SK-N-SH (cell line): ENCODE measurements at regions not wholly inside any gene's neighbourhood (a gene's known extent, or its start where the extent isn't known, plus 50 kb on each side); places are given as distances from the start of the nearest gene placed in this dataset.

Source experiments
- CTCF ChIA-PET: fragments of 300-600, 350-600 bp; formaldehyde crosslinking; extraction: SDS; loops from one replicate; lab custom pipeline; 2021; lab: Yijun Ruan, JAX
- POLR2A ChIA-PET: fragments of 350-600 bp; sonication (Branson Sonifier 250); formaldehyde crosslinking; extraction: SDS; loops from one replicate; lab custom pipeline; 2020; ENCODE audit warnings: antibody characterized with exemption, inconsistent platforms; lab: Yijun Ruan, JAX
- DNase-seq: peaks from one replicate; pipeline ENCODE4 v3.0.0; 2012
- H2AFZ ChIP-seq: fragments of 200-600 bp; sonication (generic); 2 replicates; pipeline ENCODE4 v1.8.1; 2016; ENCODE audit warnings: antibody characterized with exemption, mild to moderate bottlenecking, low read depth
- H3F3A ChIP-seq: fragments of 200-600 bp; sonication (generic); replicated peaks from 2 replicates; pipeline ENCODE3; 2016; ENCODE audit warnings: antibody characterized with exemption, mild to moderate bottlenecking; ENCODE audit not compliant: insufficient read depth
- H3K27ac ChIP-seq, 2 experiments: fragments of 200-500 bp in 1 of 2; fragments of 200-600 bp in 1 of 2; sonication (Bioruptor generic) in 1 of 2; sonication (generic), shearing (Covaris generic) in 1 of 2; 2 replicates each; pipeline versions ENCODE4 v1.5.1 to v1.6.1; 2014 to 2016; ENCODE audit warnings: low read depth in 2 of 2, inconsistent platforms in 1 of 2, low read length in 1 of 2, mild to moderate bottlenecking in 1 of 2, mixed read lengths in 1 of 2
- H3K27me3 ChIP-seq: fragments of 200-600 bp; sonication (generic), shearing (Covaris generic); 2 replicates; pipeline ENCODE4 v1.6.1; 2016; ENCODE audit warnings: mixed run types; ENCODE audit not compliant: insufficient read depth
- H3K36me3 ChIP-seq, 2 experiments: fragments of 200-500 bp in 1 of 2; fragments of 200-600 bp in 1 of 2; sonication (Bioruptor generic) in 1 of 2; sonication (generic) in 1 of 2; replicated peaks in 1 of 2; 2 replicates each; pipeline versions ENCODE3 to v1.5.1; 2014 to 2016; ENCODE audit warnings: low read length in 1 of 2, mild to moderate bottlenecking in 1 of 2; ENCODE audit not compliant: insufficient read depth in 2 of 2, control insufficient read depth in 1 of 2
- H3K4me1 ChIP-seq, 2 experiments: fragments of 200-500 bp in 1 of 2; fragments of 200-600 bp in 1 of 2; sonication (Bioruptor generic) in 1 of 2; sonication (generic), shearing (Covaris generic) in 1 of 2; 2 replicates each; pipeline versions ENCODE4 v1.5.1 to v1.6.1; 2014 to 2016; ENCODE audit warnings: low read depth in 1 of 2, low read length in 1 of 2, mixed run types in 1 of 2; ENCODE audit not compliant: insufficient read depth in 2 of 2, control insufficient read depth in 1 of 2
- H3K4me2 ChIP-seq: fragments of 200-600 bp; sonication (generic), shearing (Covaris generic); 2 replicates; pipeline ENCODE4 v1.6.1; 2017; ENCODE audit warnings: mixed run types
- H3K4me3 ChIP-seq, 2 experiments: fragments of 200-500 bp in 1 of 2; fragments of 200-600 bp in 1 of 2; sonication (Bioruptor generic) in 1 of 2; sonication (generic), shearing (Covaris generic) in 1 of 2; 2 replicates each; pipeline versions ENCODE4 v1.5.1 to v1.8.1; 2014 to 2016; ENCODE audit warnings: low read depth in 2 of 2, inconsistent platforms in 1 of 2, low read length in 1 of 2, mild to moderate bottlenecking in 1 of 2, mixed read lengths in 1 of 2, moderate library complexity in 1 of 2
- H3K79me2 ChIP-seq: fragments of 200-600 bp; sonication (generic); 2 replicates; pipeline ENCODE4 v1.8.1; 2017; ENCODE audit warnings: mild to moderate bottlenecking; ENCODE audit not compliant: insufficient read depth
- H3K9ac ChIP-seq: fragments of 200-600 bp; sonication (generic); 2 replicates; pipeline ENCODE4 v1.6.1; 2017; ENCODE audit warnings: mixed run types
- H3K9me2 ChIP-seq: fragments of 200-600 bp; sonication (generic); 2 replicates; pipeline ENCODE4 v1.6.1; 2017; ENCODE audit warnings: mixed run types
- H3K9me3 ChIP-seq: fragments of 200-600 bp; sonication (generic); 2 replicates; pipeline ENCODE4 v1.6.1; 2017; ENCODE audit warnings: mixed run types, mild to moderate bottlenecking, moderate library complexity
- H4K20me1 ChIP-seq: fragments of 200-600 bp; sonication (generic); 2 replicates; pipeline ENCODE4 v1.6.1; 2017; ENCODE audit warnings: mild to moderate bottlenecking, mixed run types; ENCODE audit not compliant: insufficient read depth
- CHD2 ChIP-seq: fragments of 150-350 bp; IDR thresholded peaks from 2 replicates; pipeline ENCODE4 v1.6.1; 2018; ENCODE audit warnings: low read length; ENCODE audit not compliant: partially characterized antibody
- ELF1 ChIP-seq: IDR thresholded peaks from 2 replicates; pipeline ENCODE4 v1.4.0; 2012
- EZH2phosphoT487 ChIP-seq: fragments of 200-600 bp; sonication (generic); IDR thresholded peaks from 2 replicates; pipeline ENCODE4 v1.6.1; 2017; ENCODE audit warnings: low read depth, mixed run types, mild to moderate bottlenecking, antibody characterized with exemption, moderate library complexity, borderline replicate concordance
- FOSL2 ChIP-seq: IDR thresholded peaks from 2 replicates; pipeline ENCODE4 v1.4.0; 2012; ENCODE audit warnings: low read depth, mild to moderate bottlenecking, moderate library complexity, borderline replicate concordance
- FOXJ3 ChIP-seq: sonication (generic); formaldehyde crosslinking; IDR thresholded peaks from 2 replicates; pipeline ENCODE4 v1.5.1; 2020; ENCODE audit warnings: mild to moderate bottlenecking, missing genetic modification reagents
- GABPA ChIP-seq: IDR thresholded peaks from 2 replicates; pipeline ENCODE4 v1.4.0; 2012; ENCODE audit warnings: low read depth, mild to moderate bottlenecking
- IRF3 ChIP-seq: fragments of 150-350 bp; IDR thresholded peaks from 2 replicates; pipeline ENCODE4 v1.6.1; 2016; ENCODE audit warnings: mild to moderate bottlenecking, low read depth, low read length
- JUND ChIP-seq: IDR thresholded peaks from 2 replicates; pipeline ENCODE4 v1.4.0; 2012
- MXI1 ChIP-seq: IDR thresholded peaks from 2 replicates; pipeline ENCODE4 v1.6.1; 2012; ENCODE audit warnings: mild to moderate bottlenecking, low read depth, low read length, improper control_type of control experiment
- POLR2AphosphoS5 ChIP-seq: IDR thresholded peaks from 2 replicates; pipeline ENCODE4 v1.6.1; 2012; ENCODE audit warnings: low read depth, low read length
- RAD21 ChIP-seq: IDR thresholded peaks from 2 replicates; pipeline ENCODE4 v1.6.1; 2012; ENCODE audit warnings: mild to moderate bottlenecking, low read length
- RXRA ChIP-seq: IDR thresholded peaks from 2 replicates; pipeline ENCODE4 v1.4.0; 2012; ENCODE audit warnings: low read depth, mild to moderate bottlenecking, borderline replicate concordance
- TAF1 ChIP-seq: IDR thresholded peaks from 2 replicates; pipeline ENCODE4 v1.6.1; 2012; ENCODE audit warnings: low read depth, mild to moderate bottlenecking, low read length, moderate library complexity, borderline replicate concordance
- TEAD4 ChIP-seq: IDR thresholded peaks from 2 replicates; pipeline ENCODE4 v1.4.0; 2012; ENCODE audit warnings: mild to moderate bottlenecking, borderline replicate concordance; ENCODE audit not compliant: insufficient read depth
- YY1 ChIP-seq: IDR thresholded peaks from 2 replicates; pipeline ENCODE4 v1.4.0; 2012; ENCODE audit warnings: low read depth, mild to moderate bottlenecking
- TF ChIP-seq, protein P1 (sequence below): IDR thresholded peaks from 2 replicates; pipeline ENCODE4 v1.4.0; 2012; ENCODE audit warnings: low read depth, borderline replicate concordance
- TF ChIP-seq, protein P2 (sequence below): fragments of 200-600 bp; sonication (generic); IDR thresholded peaks from 2 replicates; pipeline ENCODE4 v1.6.1; 2017; ENCODE audit warnings: antibody characterized with exemption, mild to moderate bottlenecking, moderate library complexity
- TF ChIP-seq, protein P3 (sequence below): IDR thresholded peaks from 2 replicates; pipeline ENCODE4 v1.4.0; 2012; ENCODE audit warnings: low read depth, borderline replicate concordance

DNA sequence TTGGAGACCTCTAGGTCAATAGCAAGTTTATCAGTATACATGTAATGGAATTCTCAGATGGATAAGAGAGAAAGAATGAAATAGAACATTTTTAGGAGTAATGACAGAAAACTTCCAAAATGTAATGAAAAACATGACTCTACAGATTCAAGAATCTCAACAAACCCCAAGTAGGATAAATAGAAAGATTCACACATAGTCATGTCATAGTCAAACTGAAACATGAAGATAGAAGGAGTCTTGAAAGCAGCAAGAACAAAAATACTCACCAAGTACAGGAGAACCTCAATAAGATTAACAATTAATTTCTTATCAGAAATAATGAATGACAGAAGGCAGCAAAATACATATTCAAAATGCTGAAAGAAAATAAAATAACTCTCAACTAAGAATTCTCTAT, 164.5 kb downstream of the SPATA31D1 start:
- no peaks in the 10 kb centered on the region for H3K9me3 ChIP-seq
- H4K20me1 ChIP-seq: no peaks in the 10 kb centered on the region
- DNase-seq: no peak
- no peak overlapping the region for H3K4me3 ChIP-seq
- no peaks in the 10 kb centered on the region for H3K9me2 ChIP-seq
- TF ChIP-seq TEAD4: no peak
- TF ChIP-seq FOSL2: no peak
- no peak for TF ChIP-seq FOXJ3 (CRISPR knock-in tag)
- no peak for TF ChIP-seq JUND
- no peak for TF ChIP-seq TAF1
- no peak for TF ChIP-seq RXRA
- TF ChIP-seq, protein P1, sequence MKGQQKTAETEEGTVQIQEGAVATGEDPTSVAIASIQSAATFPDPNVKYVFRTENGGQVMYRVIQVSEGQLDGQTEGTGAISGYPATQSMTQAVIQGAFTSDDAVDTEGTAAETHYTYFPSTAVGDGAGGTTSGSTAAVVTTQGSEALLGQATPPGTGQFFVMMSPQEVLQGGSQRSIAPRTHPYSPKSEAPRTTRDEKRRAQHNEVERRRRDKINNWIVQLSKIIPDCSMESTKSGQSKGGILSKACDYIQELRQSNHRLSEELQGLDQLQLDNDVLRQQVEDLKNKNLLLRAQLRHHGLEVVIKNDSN: no peak
- TF ChIP-seq ELF1: no peak
- TF ChIP-seq POLR2AphosphoS5: no peak
- no peak for TF ChIP-seq YY1
- no peak for TF ChIP-seq MXI1
- TF ChIP-seq, protein P2, sequence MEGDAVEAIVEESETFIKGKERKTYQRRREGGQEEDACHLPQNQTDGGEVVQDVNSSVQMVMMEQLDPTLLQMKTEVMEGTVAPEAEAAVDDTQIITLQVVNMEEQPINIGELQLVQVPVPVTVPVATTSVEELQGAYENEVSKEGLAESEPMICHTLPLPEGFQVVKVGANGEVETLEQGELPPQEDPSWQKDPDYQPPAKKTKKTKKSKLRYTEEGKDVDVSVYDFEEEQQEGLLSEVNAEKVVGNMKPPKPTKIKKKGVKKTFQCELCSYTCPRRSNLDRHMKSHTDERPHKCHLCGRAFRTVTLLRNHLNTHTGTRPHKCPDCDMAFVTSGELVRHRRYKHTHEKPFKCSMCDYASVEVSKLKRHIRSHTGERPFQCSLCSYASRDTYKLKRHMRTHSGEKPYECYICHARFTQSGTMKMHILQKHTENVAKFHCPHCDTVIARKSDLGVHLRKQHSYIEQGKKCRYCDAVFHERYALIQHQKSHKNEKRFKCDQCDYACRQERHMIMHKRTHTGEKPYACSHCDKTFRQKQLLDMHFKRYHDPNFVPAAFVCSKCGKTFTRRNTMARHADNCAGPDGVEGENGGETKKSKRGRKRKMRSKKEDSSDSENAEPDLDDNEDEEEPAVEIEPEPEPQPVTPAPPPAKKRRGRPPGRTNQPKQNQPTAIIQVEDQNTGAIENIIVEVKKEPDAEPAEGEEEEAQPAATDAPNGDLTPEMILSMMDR: no peak
- no peak for TF ChIP-seq EZH2phosphoT487
- TF ChIP-seq RAD21: no peak
- TF ChIP-seq, protein P3, sequence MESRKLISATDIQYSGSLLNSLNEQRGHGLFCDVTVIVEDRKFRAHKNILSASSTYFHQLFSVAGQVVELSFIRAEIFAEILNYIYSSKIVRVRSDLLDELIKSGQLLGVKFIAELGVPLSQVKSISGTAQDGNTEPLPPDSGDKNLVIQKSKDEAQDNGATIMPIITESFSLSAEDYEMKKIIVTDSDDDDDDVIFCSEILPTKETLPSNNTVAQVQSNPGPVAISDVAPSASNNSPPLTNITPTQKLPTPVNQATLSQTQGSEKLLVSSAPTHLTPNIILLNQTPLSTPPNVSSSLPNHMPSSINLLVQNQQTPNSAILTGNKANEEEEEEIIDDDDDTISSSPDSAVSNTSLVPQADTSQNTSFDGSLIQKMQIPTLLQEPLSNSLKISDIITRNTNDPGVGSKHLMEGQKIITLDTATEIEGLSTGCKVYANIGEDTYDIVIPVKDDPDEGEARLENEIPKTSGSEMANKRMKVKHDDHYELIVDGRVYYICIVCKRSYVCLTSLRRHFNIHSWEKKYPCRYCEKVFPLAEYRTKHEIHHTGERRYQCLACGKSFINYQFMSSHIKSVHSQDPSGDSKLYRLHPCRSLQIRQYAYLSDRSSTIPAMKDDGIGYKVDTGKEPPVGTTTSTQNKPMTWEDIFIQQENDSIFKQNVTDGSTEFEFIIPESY: no peak
- TF ChIP-seq IRF3: no peak
- no peak for TF ChIP-seq GABPA
- no peak for TF ChIP-seq CHD2
- TF ChIP-seq, all 33 proteins: peak for 0
- Histone ChIP-seq H3F3A (peaks cover 18% of the 10 kb centered on the region), H3K79me2 (no peaks in the 10 kb centered on the region), H3K27me3 (no peaks in the 10 kb centered on the region), H2AFZ (no peak overlapping the region), H3K4me2 (no peak overlapping the region), H3K4me1 (peaks cover 17 to 23% of the 10 kb centered on the region in 2 experiments), H3K36me3 (no peaks in the 10 kb centered on the region), H3K9ac (no peak overlapping the region), H3K27ac (no peak overlapping the region)
- CTCF ChIA-PET: no interaction called here
- POLR2A ChIA-PET: no interaction called here
